HCT116 (cell line): ENCODE measurements at regions not wholly inside any gene's neighbourhood (a gene's known extent, or its start where the extent isn't known, plus 50 kb on each side); places are given as distances from the start of the nearest gene placed in this dataset.

Experiments used
- EZH2 ChIP-seq: fragments of 200-600 bp; sonication (generic); IDR thresholded peaks from 2 replicates; pipeline ENCODE4 v1.6.1; 2017; ENCODE audit warnings: antibody characterized with exemption, mixed run types
- TF ChIP-seq, protein P1 (sequence below), 3 experiments: fragments of 200-600 bp in 1 of 3; sonication (generic) in 1 of 3; IDR thresholded peaks in 2 of 3; conservative IDR thresholded peaks in 1 of 3; 2 replicates each; pipeline ENCODE4 v1.5.1; 2012 to 2017; ENCODE audit warnings: low read depth in 2 of 3, low read length in 2 of 3, antibody characterized with exemption in 1 of 3, borderline replicate concordance in 1 of 3, control low read depth in 1 of 3, mild to moderate bottlenecking in 1 of 3, mixed read lengths in 1 of 3, mixed run types in 1 of 3, moderate library complexity in 1 of 3; ENCODE audit not compliant: insufficient read depth in 1 of 3

DNA sequence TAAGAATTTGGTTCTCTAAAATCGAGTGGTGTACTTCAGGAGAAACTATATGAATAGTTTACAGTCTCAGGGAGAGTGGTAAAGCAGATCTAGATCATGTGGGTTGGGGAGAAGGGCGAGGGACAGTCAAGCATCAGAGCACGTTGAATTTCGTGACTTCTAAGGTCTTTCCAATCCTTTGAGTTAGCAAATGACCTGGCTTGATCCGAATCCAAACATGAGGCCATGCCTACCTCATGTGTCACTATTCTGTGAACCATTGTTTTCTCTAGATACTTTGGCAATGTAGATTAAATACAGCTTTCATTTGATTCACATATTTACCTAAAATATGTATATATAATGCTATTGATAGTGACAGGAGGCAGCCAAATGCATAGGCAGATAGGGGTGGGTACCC, 674.9 kb downstream of the NYAP2 start:
- TF ChIP-seq, protein P1, sequence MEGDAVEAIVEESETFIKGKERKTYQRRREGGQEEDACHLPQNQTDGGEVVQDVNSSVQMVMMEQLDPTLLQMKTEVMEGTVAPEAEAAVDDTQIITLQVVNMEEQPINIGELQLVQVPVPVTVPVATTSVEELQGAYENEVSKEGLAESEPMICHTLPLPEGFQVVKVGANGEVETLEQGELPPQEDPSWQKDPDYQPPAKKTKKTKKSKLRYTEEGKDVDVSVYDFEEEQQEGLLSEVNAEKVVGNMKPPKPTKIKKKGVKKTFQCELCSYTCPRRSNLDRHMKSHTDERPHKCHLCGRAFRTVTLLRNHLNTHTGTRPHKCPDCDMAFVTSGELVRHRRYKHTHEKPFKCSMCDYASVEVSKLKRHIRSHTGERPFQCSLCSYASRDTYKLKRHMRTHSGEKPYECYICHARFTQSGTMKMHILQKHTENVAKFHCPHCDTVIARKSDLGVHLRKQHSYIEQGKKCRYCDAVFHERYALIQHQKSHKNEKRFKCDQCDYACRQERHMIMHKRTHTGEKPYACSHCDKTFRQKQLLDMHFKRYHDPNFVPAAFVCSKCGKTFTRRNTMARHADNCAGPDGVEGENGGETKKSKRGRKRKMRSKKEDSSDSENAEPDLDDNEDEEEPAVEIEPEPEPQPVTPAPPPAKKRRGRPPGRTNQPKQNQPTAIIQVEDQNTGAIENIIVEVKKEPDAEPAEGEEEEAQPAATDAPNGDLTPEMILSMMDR (IDR thresholded peaks at IDR 0.05 in 2 of 3, conservative IDR thresholded peaks at IDR 0.05 in 1 of 3; ENCODE audit: borderline replicate concordance in 1 of 3, insufficient read depth in 1 of 3, low read depth in 2 of 3, low read length in 2 of 3): no peak
- no peak for TF ChIP-seq EZH2
